ENCODE measurements at regions not wholly inside any gene's neighbourhood (a gene's known extent, or its start where the extent isn't known, plus 50 kb on each side); places are given as distances from the start of the nearest gene placed in this dataset.

GRCh38 chr20:12083269-12083668 is 165.6 kb downstream of the BTBD3 start:
- Mint-ChIP-seq H3K9me3 (no peaks in the 10 kb centered on the region), H3K36me3 (no peaks in the 10 kb centered on the region), H3K27ac (no peak overlapping the region), H3K4me1 (peaks cover 2% of the 10 kb centered on the region; the same call in 1 of the 2 replicates), H3K27me3 (ENCODE audit: low read depth) (no peaks in the 10 kb centered on the region; the same call in 1 of the 2 replicates), H3K4me3 (no peak overlapping the region)
- POLR2A ChIA-PET: no interaction called here
- no peak for TF ChIP-seq NFE2L1 (CRISPR knock-in tag; IDR thresholded peaks at IDR 0.05)
- TF ChIP-seq RORB (CRISPR knock-in tag; IDR thresholded peaks at IDR 0.05): no peak
- no peak for TF ChIP-seq SP1 (CRISPR knock-in tag; conservative IDR thresholded peaks at IDR 0.05)
- TF ChIP-seq ATF2 (CRISPR knock-in tag; IDR thresholded peaks at IDR 0.05; ENCODE audit: borderline replicate concordance, low read depth): no peak
- no peak for TF ChIP-seq ZBTB21 (CRISPR knock-in tag; IDR thresholded peaks at IDR 0.05; ENCODE audit: borderline replicate concordance)
- TF ChIP-seq ARID4B (CRISPR knock-in tag; IDR thresholded peaks at IDR 0.05; ENCODE audit: borderline replicate concordance): no peak
- TF ChIP-seq FOXP4 (CRISPR knock-in tag; IDR thresholded peaks at IDR 0.05): no peak
- no peak for TF ChIP-seq ZNF512 (CRISPR knock-in tag; IDR thresholded peaks at IDR 0.05; ENCODE audit: borderline replicate concordance)
- TF ChIP-seq ZNF416 (CRISPR knock-in tag; IDR thresholded peaks at IDR 0.05): no peak
- no peak for TF ChIP-seq ZNF423 (CRISPR knock-in tag; IDR thresholded peaks at IDR 0.05)
- no peak for TF ChIP-seq CREB1 (CRISPR knock-in tag; IDR thresholded peaks at IDR 0.05)
- TF ChIP-seq ZBTB43 (CRISPR knock-in tag; IDR thresholded peaks at IDR 0.05): no peak
- no peak for TF ChIP-seq ZNF281 (CRISPR knock-in tag; IDR thresholded peaks at IDR 0.05)
- no peak for TF ChIP-seq USF1 (CRISPR knock-in tag; IDR thresholded peaks at IDR 0.05)
- TF ChIP-seq PREB (CRISPR knock-in tag; IDR thresholded peaks at IDR 0.05; ENCODE audit: borderline replicate concordance): no peak
- no peak for TF ChIP-seq NFATC4 (CRISPR knock-in tag; IDR thresholded peaks at IDR 0.05)
- ATAC-seq (no peak), DNase-seq (ENCODE audit: low spot score) (no peak)
- CTCF ChIA-PET: interaction anchor here (1.4 kb wide), 1 partner anchor 71 kb away, joined by 4 read pairs; no protein-coding TSS in a partner anchor

Measured in WTC11 (cell line).